SK-N-SH treated with all-trans-retinoic acid at 6 μM for 48 hours (cell line): ENCODE measurements at regions not wholly inside any gene's neighbourhood (a gene's known extent, or its start where the extent isn't known, plus 50 kb on each side); places are given as distances from the start of the nearest gene placed in this dataset.

Experiments used
- ARNTL ChIP-seq: fragments of 450-650 bp; formaldehyde crosslinking; IDR thresholded peaks from 2 replicates; pipeline ENCODE4 v1.5.0; 2020; ENCODE audit warnings: low read depth, mild to moderate bottlenecking, moderate library complexity, borderline replicate concordance
- CREB5 ChIP-seq: fragments of 250-450 bp; sonication (Bioruptor Pico); IDR thresholded peaks from 2 replicates; pipeline ENCODE4 v1.5.1; 2020; ENCODE audit warnings: low read depth, mild to moderate bottlenecking, moderate library complexity
- GLIS3 ChIP-seq: fragments of 250-450 bp; sonication (Bioruptor Pico); IDR thresholded peaks from 2 replicates; pipeline ENCODE4 v1.5.0; 2020; ENCODE audit warnings: mild to moderate bottlenecking, moderate library complexity
- PATZ1 ChIP-seq: fragments of 250-450 bp; sonication (Bioruptor Pico); IDR thresholded peaks from 2 replicates; pipeline ENCODE4 v1.8.0; 2020; ENCODE audit warnings: mild to moderate bottlenecking, moderate library complexity, borderline replicate concordance
- RARB ChIP-seq: fragments of 250-450 bp; sonication (Bioruptor Pico); IDR thresholded peaks from 2 replicates; pipeline ENCODE4 v1.8.0; 2021; ENCODE audit warnings: mild to moderate bottlenecking, moderate library complexity
- ZFP3 ChIP-seq: fragments of 250-450 bp; sonication (Bioruptor Pico); IDR thresholded peaks from 2 replicates; pipeline ENCODE4 v1.5.0; 2020; ENCODE audit warnings: mild to moderate bottlenecking, moderate library complexity
- ZFP30 ChIP-seq: fragments of 450-650 bp; formaldehyde crosslinking; IDR thresholded peaks from 2 replicates; pipeline ENCODE4 v1.5.0; 2022; ENCODE audit warnings: mild to moderate bottlenecking, moderate library complexity

GRCh38 chr7:63057265-63057664, 941.4 kb upstream of the ZNF722 start:
- TF ChIP-seq CREB5 (CRISPR knock-in tag) = no peak
- no peak for TF ChIP-seq RARB (CRISPR knock-in tag)
- TF ChIP-seq GLIS3 (CRISPR knock-in tag) = no peak
- TF ChIP-seq ARNTL (CRISPR knock-in tag) = no peak
- no peak for TF ChIP-seq ZFP30 (CRISPR knock-in tag)
- no peak for TF ChIP-seq PATZ1
- TF ChIP-seq ZFP3 (CRISPR knock-in tag) = no peak
